Activated T-cell treated with anti-CD3 and anti-CD28 coated beads for 4 hours (primary cell): ENCODE measurements at regions not wholly inside any gene's neighbourhood (a gene's known extent, or its start where the extent isn't known, plus 50 kb on each side); places are given as distances from the start of the nearest gene placed in this dataset.
A peak's percentile ranks its signal among the peaks of the same experiment; 100 is the strongest.

Experiments used
- DNase-seq: peaks from one replicate; pipeline ENCODE4 v3.0.0-alpha.2; 2020

DNA sequence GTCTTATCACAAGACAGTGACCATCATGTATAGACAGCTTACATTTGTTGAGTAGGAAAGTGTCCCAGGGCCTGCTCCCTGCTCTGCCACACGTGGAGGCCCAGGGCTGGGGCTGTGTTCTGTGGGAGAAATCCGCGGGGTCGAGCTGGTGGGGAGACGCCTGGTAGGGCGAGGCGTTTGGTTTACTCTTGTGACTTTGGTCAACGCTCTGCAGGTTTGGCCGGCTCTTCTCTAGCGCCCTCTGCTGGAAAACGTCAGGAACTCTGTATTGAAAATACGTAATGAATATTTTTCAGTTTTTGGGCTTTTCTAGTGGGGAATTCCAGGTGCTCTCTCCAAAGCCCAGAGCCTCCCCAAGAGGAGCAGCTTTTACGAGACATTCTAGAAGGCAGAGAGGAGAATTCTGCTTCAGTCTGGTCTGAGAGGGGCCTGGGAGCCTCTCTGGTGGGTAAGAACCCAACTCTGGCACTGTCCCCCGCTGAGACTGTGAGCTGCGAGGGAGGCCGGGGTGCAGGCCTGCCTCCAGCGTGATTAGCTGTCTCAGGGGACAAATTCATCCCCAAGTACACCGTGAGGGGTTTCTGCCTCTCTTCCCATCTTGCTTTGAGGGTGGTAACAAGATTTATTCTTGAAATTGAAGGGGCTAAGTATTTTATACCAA is 112.6 kb upstream of the RALGAPA2 start:
- DNase-seq = peak; percentile 34

DNA sequence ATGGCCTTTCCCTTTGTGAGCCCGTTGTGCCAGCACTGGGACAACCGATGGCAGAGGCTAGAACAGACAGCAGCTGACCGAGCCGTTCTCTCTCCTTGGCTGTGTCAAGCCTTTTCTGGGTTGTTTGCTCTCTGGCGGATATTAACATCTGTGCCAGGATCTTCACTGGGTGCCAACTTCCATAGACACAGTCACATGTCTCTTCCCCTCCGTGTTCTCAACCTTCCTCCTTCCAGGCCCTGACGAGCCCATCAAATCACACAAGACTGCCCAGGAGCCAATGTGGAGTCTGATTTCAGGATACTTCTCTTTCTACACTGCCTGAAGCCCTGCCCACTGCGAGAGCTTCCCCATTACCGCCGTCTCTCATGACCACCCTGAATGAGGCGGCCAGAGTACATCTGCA is 111.0 kb upstream of the RALGAPA2 start:
- DNase-seq = no peak

DNA sequence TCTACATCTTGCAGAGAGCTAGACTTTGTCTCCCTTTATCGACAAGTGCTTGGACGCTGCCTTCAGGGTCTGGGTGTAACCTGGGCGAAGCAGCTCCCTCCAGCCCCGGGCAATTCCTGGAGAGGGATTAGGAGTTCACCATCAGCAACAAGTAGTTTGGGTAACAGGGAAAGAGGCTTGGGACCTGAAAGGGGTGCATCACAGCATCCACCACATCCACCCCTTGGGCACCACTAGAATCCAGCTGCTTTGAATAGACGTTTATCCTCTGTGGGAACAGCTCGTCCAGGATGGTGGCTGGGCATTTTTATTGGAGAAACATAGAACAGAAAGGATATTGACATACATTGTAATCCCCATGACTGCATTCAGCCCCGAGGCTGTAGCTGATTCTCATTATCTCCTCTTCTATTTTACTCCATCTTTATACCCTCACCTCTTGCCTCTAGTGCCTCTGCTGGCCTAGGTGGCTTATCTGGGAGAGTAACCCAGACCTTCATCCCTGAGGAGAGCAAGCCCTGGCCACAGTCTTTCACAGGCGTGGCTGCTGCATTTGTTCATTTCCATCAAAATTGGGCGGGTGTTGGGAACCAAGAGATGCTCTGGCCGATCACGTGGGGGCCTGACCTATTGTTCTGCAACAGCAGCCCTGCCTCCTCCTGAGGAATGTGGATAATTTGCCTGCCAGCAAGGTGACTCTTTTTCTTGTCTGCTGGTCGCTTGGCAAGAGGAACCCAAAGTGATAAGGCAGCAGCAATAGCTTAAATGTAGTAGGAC is 109.2 kb upstream of the RALGAPA2 start:
- no peak for DNase-seq

DNA sequence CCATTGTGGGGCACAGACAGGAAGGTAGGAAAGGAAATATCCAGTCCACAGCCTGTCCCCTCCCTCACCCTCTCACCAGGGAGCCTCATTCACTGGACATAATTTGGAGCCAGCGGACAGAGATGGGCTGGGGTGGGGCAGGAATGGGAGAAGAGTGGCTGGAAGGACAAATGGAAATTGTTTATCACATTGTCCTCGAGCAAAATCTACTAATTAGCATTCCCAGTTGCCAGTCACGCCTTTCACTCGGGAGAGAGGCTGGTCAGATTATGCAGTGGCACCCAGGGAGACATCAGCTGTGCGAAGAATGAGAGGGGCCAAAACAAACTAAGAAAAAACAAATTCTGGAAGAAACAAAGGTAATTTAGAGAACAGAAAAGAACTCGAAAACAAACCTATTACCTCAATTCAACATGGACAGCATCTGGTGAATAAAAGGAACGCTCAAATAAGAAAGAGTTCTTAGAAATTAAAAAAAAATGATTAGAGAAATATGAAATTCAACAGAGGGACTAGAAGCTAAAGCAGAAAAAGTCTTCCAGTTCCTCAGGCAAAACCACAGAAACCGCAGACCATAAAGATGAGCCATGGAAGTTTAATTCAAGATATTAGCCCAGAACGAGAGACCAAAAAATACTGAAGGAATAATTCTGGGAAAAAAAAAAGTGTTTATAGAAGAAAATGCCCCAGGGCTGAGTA is 108.5 kb upstream of the RALGAPA2 start:
- DNase-seq = no peak

DNA sequence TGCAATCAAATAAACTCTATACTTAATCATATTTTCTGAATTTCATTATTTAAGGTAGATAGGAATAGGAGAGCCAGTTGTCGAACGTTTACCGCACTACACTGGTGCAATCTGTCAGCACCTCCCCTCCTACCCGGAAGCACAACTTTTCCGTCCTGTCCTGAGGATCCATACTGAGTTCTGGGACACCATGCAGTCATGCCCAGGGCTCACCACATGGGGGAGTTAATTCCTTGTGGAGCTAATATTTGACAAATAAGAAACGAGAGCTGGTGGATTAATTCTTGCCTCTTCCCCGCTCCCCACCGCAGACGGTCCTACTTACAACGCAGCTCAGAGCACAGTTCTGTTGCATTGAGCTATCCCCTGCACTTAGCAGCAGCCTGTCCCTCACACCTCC is 107.7 kb upstream of the RALGAPA2 start:
- DNase-seq = no peak

DNA sequence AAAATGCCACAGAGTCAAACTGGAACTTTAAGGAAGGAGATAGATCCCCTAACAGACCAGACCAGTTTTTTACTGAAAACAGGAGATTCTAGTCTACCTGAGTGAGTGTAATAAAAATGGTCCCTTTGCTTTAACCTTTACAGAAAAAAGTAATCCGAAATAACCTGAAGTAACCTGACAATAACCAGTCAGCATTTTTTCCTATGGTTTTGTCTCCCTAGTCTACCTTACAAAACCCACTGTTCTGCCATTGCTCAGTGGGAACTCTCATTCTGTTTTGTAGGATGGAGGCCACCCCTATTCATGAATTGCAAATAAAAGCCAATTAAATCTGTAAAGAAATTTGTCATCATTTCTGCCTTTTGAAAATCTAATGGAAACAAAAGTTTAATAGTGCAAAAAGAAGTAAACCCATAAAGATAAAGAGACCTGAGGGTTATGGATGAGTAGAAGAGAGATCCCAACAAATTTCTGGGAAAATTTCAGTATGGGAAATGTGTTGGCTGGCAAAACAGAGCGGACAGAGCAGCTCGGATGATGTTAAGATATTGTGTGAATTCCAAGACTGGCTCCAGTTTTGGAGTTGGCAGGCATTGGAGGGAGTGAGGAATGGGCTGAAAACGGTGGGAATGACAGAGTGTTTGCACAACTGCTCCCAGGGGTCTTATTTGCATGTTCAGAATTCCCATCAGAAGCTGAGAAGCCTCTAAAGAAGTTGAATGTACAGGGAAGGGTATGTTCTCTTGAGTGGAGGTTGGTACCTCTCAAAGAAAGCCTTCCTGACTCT is 104.7 kb upstream of the RALGAPA2 start:
- DNase-seq = no peak

DNA sequence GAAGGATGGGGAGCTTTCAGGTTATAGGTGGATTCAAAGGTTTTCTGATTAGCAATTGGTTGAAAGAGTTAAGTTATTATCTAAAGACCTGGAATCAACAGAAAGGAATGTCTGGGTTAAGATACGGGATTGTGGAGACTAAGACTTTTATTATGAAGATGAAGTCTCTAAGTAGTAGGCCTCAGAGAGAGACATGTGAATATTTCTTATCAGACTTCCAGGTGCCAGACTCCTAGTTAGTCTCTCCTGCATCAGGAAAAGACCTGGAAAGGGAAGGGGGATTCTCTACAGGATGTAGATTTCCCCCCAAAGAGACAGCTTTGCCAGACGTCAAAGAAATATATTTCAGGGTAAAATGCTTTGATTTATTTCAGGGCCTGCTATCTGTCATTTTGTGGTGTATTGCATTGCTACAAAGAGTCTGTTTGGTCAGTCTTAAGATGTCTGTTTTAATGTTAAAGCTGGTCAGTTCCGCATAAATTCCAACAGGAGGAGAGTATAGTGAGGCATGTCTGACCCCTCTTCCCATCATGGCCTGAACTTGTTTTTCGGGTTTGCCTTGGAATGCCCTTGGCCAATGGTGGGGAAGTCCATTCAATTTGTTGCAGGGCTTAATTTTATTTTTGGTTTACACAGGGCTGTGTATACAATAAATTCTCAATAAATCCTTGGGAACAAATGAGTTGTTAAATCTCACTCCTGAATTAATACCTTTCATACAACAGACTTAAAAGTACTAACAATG is 103.4 kb upstream of the RALGAPA2 start:
- DNase-seq = no peak

DNA sequence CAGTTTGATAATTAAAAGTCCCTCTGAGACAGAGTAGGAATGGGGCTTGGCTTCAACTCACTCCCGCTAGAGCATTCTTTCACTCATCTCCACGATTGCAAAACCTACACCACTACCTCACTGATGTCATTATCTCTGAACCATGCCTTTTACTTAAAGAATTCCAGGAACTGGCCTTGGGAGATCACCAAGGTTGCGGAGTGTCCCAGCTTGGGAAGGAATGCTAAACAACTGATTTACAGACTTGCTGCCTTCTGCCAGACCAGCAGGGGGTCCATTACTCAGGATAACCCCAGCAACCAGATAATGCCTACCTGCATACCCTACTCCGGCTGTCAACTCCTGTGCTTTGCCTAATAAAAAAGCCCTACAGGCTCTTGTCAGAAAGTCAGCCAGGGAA is 102.2 kb upstream of the RALGAPA2 start:
- no peak for DNase-seq

DNA sequence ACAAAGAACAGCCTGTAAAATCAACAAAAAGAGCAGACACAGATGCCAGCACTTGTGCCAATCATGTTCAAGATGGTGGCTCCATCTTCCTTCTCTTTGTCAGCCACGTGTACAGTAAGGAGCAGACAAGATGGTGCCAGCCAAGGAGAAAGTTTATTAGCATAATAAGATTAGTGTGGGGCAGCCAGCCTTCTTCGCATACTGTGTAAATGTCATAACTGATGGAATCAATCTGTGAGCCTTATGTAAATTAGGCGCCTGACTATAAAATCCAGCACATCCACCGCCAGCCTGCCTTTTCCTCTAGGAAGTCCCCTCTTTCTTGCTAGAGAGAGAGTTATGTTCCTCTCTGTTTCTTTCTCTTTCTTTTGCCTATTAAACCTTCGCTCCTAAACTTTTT is 99.7 kb upstream of the RALGAPA2 start:
- DNase-seq = no peak

DNA sequence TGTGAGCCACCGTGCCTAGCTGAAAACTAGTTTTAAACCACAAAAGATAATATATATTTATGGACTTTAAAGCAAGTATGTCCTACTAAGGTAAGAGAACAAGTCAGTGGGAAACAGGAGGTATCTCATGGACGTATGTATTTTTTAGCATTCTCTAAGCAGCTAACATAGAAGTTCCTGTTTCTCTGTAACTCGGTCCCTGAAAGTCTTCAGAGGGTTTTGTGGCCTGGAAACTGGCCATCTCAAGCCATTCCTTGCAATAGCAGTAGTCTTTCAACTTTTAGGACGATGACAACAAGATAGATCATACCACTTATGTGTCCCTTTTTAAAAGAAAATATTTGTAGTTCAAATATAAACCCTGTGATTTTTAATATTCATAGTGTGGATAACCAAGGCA is 95.6 kb upstream of the RALGAPA2 start:
- no peak for DNase-seq

DNA sequence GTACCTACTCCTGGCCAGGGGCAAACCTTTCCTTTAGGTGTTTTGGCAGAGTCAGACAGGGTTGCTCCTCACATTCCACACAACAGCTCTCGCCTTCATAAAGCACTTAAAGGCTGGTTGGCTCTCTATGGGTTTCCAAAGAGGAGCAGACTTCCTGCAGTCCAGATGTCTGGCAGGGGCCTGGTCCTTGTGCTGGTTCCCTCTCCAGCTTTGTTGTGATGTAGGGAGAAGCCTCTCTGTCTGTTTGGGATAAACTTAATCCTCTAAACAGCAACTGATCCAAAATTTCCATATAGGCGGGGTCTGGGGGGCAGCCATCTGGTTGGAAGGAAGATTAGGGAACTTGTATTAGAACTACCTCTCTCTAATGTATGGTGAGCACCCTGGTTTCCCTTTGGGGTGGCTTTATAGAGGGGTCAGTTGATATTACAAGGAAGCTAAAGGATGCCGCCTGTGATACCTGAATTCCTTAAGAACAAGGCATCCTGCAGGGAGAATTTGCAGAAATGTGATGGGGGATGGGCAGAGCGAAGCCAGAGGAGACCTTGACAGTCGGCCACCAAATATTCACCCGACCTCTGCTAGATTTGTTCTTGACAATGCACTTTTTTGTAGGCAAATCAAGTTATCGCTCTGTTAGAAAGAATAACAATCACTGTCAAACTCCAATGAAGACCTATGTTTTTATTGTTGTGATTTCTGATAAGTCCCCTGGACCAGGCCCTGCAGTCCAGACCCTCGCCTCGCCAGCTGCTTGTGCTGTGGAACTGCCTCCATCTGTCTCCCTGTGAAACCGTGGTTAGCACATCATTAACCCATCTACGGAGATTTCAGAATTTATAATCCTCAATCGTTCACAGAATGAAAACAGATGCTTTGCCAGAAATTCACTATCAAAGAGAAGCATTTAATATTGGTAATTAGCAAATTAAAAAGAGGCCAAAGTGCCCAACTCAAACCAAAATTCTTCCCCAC is 94.0 kb upstream of the RALGAPA2 start:
- DNase-seq = no peak

DNA sequence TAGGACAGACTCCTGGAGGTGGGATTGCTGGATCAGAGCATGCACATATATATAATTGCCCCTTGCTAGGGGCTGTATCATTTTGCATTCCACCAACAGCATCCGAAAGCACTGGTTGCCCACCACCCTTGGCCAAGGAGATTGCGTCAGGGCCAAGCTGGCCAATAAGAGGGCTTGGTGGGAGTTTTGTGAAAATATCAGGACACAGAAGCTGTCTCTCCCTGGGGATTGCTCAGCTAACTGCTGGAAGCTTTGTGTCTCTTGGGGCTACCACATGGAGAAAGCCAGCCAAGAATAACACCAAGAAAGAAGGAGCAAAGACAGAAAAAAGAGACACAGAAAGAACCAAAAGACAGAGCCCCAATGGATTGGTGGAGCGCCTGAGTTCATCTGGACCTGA is 90.6 kb upstream of the RALGAPA2 start:
- no peak for DNase-seq

DNA sequence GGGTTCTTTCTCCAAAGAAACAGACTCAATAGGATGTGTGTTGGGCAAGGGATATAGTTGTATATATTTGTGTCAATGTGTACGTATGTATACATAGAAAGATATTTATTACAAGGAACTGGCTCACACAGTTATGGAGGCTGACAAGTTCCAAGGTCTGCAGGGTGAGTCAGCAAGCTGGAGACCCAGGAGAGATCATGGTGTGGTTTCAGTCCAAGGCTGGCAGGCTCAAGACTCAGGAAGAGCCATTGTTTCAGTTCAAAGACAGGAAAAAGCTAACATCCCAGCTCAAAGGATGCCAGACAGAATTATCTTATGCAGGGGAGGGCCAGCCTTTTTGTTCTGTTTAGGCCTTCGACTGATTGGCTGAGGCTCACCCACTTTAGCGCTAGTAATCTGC is 89.9 kb upstream of the RALGAPA2 start:
- DNase-seq = no peak

DNA sequence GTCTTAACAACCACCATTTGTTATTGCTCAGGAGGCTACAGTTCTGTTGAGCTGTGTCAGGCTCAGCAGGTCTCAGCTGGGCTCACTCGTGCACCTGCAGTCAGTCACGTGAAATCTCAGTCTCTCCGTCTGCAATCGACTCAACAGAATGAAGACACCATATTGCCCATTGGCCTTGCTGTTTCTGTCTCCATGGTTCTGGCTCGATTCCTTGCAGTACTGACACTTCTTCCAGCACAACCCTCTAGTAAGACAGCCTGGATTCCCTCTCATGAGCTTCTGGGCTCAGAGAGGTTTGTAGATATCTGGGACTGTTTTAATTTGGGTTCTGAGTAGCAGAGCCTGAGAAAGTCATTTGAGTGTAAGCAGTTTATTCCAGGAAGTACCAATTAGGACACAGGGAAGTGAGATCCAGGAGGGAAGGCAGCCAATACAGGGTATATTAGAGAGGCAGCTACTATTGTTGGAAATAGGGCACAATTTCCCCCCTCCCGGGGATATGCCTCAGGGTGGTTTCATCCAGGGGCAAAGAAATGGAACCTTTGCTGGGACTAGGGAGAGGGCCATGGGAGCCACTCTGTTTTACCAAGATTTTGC is 87.4 kb upstream of the RALGAPA2 start:
- no peak for DNase-seq

DNA sequence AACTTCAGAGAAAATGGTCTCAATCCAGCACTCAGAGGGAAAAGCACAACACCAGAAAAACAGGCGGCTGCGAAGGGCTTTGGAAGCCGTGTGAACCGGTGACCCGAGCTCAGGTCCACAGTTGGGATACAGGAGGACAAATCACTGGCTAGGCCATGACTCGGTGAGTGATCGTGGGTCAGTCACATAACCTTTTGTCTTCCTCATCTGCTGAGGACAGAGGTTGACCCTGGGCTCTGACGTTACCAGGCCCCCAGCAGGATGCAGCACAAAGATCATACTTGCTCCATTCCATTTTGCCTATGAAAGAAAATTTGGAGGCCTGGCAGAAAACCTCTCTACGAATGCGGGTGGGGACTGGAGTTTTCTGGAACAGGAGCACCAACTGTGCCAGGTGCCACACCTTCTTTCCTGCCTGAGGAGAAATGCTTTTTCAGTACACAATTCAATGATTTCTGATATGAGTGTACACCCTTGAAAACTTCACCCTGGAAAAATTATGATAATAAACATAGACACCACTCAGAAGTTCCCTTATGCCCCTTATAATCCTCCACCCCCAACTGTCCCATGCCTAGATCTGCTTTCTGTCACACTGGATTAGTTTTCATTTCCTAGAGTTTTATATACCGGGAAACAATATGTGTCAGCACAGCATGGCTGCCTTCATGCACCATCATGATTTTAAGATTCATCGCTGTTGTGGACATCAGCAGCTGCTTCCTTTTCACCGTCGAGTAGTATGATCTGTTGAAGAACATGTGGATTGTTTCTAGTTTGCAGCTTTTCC is 85.3 kb upstream of the RALGAPA2 start:
- DNase-seq = no peak

DNA sequence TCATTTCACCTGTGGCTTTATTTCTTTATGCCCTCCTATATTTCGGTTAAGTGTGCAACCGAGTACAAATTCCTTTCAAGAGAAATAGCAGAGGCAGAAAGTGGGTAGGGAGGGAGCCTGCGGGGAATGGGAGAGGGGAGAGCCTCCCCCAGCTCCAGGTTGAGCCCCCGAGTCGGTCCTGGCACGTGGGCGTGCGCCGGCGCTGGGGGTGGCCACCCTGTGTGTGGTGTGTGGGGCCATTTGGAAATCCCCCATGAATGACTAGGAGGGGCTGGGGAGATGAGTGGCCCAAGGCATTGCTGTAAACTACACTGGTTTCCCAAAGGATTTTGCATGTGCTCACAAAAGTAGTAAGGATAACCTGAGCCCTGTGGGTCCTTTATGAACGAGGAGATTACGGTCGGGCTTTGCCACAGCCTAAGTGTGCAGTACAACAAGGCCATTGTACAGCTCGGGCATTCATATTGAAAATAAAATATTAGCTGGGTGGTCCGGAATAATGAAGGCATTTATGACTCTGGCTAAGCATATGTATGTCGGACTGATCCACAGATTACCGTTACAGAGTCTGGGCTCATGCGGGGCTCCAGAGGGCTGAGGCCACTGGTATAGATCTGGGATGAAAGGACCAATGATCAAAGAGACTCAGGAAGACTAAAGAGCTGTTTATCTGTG is 84.5 kb upstream of the RALGAPA2 start:
- DNase-seq = no peak

DNA sequence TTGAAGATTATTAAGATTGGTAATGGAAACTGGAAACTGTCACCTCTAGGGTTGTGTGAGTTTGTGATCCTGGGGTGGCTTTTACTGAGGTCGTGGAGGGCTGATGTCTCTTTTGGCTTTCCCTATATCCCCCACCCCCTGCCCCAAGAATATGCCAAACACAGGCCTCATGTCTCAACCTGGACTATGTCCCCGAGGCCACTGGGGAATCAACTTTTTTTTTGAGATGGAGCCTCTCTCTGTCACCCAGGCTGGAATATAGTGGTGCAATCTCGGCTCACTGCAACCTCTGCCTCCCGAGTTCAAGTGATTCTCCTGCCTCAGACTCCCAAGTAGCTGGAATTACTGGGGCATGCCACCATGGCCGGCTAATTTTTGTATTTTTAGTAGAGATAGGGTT is 83.3 kb upstream of the RALGAPA2 start:
- no peak for DNase-seq

DNA sequence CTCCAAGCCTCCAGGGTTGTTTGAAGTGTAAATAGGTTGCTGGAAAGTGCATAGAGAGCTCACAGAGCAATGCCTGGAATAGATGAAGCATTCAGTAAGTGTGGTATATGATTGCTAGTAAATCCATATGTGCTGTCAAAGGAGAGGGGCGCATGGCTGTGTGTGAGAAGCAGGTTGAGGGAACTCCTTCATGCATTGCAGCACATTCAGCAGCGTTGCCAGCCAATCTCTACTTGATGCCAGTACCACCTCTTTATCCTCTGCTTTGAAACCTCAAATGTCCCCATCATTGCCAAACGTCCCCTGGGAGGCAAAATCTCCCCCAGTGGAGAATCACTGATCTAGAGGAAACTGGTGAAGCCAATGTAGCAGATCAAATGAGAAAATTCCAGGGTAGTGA is 82.7 kb upstream of the RALGAPA2 start:
- no peak for DNase-seq

DNA sequence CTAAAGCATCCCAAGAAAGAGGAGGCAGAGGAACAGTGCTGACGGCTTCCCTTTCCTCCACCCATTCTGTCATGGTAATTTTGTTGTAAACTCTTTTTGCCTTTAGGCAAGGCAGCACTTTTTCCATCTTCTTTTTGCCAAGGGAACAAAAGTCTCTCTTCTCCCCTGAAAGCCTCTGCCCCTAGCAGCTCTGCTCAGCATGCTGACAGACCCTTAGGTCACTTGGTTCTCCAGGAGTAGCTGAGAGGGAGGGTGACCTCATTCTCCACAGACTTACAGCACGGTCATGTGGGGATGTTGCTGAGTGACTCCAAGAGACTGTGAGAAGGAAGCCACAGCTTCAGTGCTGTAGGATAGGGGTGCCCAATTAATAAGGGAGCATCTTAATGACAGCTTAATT is 81.1 kb upstream of the RALGAPA2 start:
- no peak for DNase-seq
